Iris pigment epithelial cell (primary cell): ENCODE measurements at regions not wholly inside any gene's neighbourhood (a gene's known extent, or its start where the extent isn't known, plus 50 kb on each side); places are given as distances from the start of the nearest gene placed in this dataset.
A peak's percentile ranks its signal among the peaks of the same experiment; 100 is the strongest.
"Not testable (repeated sequence)": the region's sequence is repeated elsewhere in the genome, so short reads cannot be mapped to it uniquely, and the experiment has no call there.

Source experiments
- DNase-seq: peaks from one replicate; pipeline ENCODE4 v3.0.0-alpha.2; 2011; ENCODE audit warnings: low read depth

GRCh38 chr7:92973293-92973731 is 136.9 kb upstream of the CDK6 start:
- peak; percentile 61 for DNase-seq

- no peak for DNase-seq
Measured at GRCh38 chr7:92972441-92972840, 136.1 kb upstream of the CDK6 start.

GRCh38 chr7:92969061-92969460 is 132.7 kb upstream of the CDK6 start:
- no peak for DNase-seq

- no peak for DNase-seq
Measured at GRCh38 chr7:92968502-92968901, 132.1 kb upstream of the CDK6 start.

GRCh38 chr7:92967238-92967637 is 130.9 kb upstream of the CDK6 start:
- no peak for DNase-seq

GRCh38 chr7:92964141-92964540 is 127.8 kb upstream of the CDK6 start:
- no peak for DNase-seq

GRCh38 chr7:92963566-92963965 is 127.2 kb upstream of the CDK6 start:
- DNase-seq = no peak

GRCh38 chr7:92961961-92962360 is 125.6 kb upstream of the CDK6 start:
- DNase-seq = no peak

GRCh38 chr7:92956575-92956974 is 120.2 kb upstream of the CDK6 start:
- DNase-seq = no peak

GRCh38 chr7:92955081-92955480 is 118.7 kb upstream of the CDK6 start:
- no peak for DNase-seq

- peak; percentile 7 for DNase-seq
Measured at GRCh38 chr7:92953657-92954056, 117.3 kb upstream of the CDK6 start.

- DNase-seq = no peak
Measured at GRCh38 chr7:92949748-92950147, 113.4 kb upstream of the CDK6 start.

GRCh38 chr7:92945840-92946239 is 109.5 kb upstream of the CDK6 start:
- DNase-seq = no peak

- DNase-seq = no peak
Measured at GRCh38 chr7:92944633-92945032, 108.3 kb upstream of the CDK6 start.

- DNase-seq = not testable (repeated sequence)
Measured at GRCh38 chr7:92942706-92943105, 106.3 kb upstream of the CDK6 start.

- no peak for DNase-seq
Measured at GRCh38 chr7:92939666-92940360, 103.4 kb upstream of the CDK6 start.

- DNase-seq = no peak
Measured at GRCh38 chr7:92934096-92934495, 97.7 kb upstream of the CDK6 start.

GRCh38 chr7:92932450-92932849 is 96.1 kb upstream of the CDK6 start:
- no peak for DNase-seq

- DNase-seq = no peak
Measured at GRCh38 chr7:92930404-92930803, 94.0 kb upstream of the CDK6 start.

GRCh38 chr7:92926697-92927044 is 90.3 kb upstream of the CDK6 start:
- no peak for DNase-seq

- DNase-seq = peak; percentile 48
Measured at GRCh38 chr7:92925876-92926696, 89.7 kb upstream of the CDK6 start.

- no peak for DNase-seq
Measured at GRCh38 chr7:92924800-92925199, 88.4 kb upstream of the CDK6 start.

GRCh38 chr7:92917230-92917629 is 80.9 kb upstream of the CDK6 start:
- DNase-seq = no peak

GRCh38 chr7:92916770-92917224 is 80.4 kb upstream of the CDK6 start:
- peak; percentile 73 for DNase-seq
